Ishikawa (cell line): ENCODE measurements at regions not wholly inside any gene's neighbourhood (a gene's known extent, or its start where the extent isn't known, plus 50 kb on each side); places are given as distances from the start of the nearest gene placed in this dataset.

Experiments used
- CEBPB ChIP-seq: IDR thresholded peaks from 2 replicates; pipeline ENCODE4 v1.6.1; 2012
- CREB1 ChIP-seq: IDR thresholded peaks from 2 replicates; pipeline ENCODE4 v1.6.1; 2012; ENCODE audit warnings: low read depth
- EGR1 ChIP-seq: IDR thresholded peaks from 2 replicates; pipeline ENCODE4 v1.6.1; 2012
- EP300 ChIP-seq: IDR thresholded peaks from 2 replicates; pipeline ENCODE4 v1.6.1; 2012; ENCODE audit warnings: borderline replicate concordance
- FOXM1 ChIP-seq: IDR thresholded peaks from 2 replicates; pipeline ENCODE4 v1.6.1; 2012; ENCODE audit warnings: low read depth, borderline replicate concordance
- NFIC ChIP-seq: IDR thresholded peaks from 2 replicates; pipeline ENCODE4 v1.6.1; 2012
- RAD21 ChIP-seq: IDR thresholded peaks from 2 replicates; pipeline ENCODE4 v1.6.1; 2012; ENCODE audit warnings: low read depth
- REST ChIP-seq: IDR thresholded peaks from 2 replicates; pipeline ENCODE4 v1.6.1; 2012; ENCODE audit warnings: low read depth, mild to moderate bottlenecking
- TAF1 ChIP-seq: IDR thresholded peaks from 2 replicates; pipeline ENCODE4 v1.6.1; 2012; ENCODE audit warnings: low read depth, mild to moderate bottlenecking
- TCF12 ChIP-seq: IDR thresholded peaks from 2 replicates; pipeline ENCODE4 v1.6.1; 2012; ENCODE audit warnings: low read depth
- TEAD4 ChIP-seq: IDR thresholded peaks from 2 replicates; pipeline ENCODE4 v1.6.1; 2012
- YY1 ChIP-seq: IDR thresholded peaks from 2 replicates; pipeline ENCODE4 v1.6.1; 2012; ENCODE audit warnings: low read depth
- ZBTB7A ChIP-seq: IDR thresholded peaks from 2 replicates; pipeline ENCODE4 v1.6.1; 2012; ENCODE audit warnings: low read depth
- TF ChIP-seq, protein P1 (sequence below): IDR thresholded peaks from 2 replicates; pipeline ENCODE4 v1.6.1; 2012
- TF ChIP-seq, protein P2 (sequence below): IDR thresholded peaks from 2 replicates; pipeline ENCODE4 v1.6.1; 2012

- TF ChIP-seq CREB1 (no peak), CEBPB (no peak), EGR1 (no peak), FOXM1 (no peak), TAF1 (no peak), YY1 (no peak)
Observed at GRCh38 chr4:58406762-58407161, 1296.6 kb upstream of the IGFBP7 start.

- TF ChIP-seq EGR1 (no peak), ZBTB7A (no peak), EP300 (no peak), NFIC (no peak), REST (no peak), TCF12 (no peak), TEAD4 (no peak), TAF1 (no peak), CREB1 (no peak), CEBPB (no peak), YY1 (no peak)
- TF ChIP-seq, protein P1, sequence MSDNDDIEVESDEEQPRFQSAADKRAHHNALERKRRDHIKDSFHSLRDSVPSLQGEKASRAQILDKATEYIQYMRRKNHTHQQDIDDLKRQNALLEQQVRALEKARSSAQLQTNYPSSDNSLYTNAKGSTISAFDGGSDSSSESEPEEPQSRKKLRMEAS: no peak
Observed at GRCh38 chr4:58368221-58368620, 1258.0 kb upstream of the IGFBP7 start.

GRCh38 chr4:58360354-58361133 lies 1250.4 kb upstream of the IGFBP7 start:
- TF ChIP-seq ZBTB7A (no peak), TEAD4 (no peak), EGR1 (no peak)

GRCh38 chr4:58359590-58359989 lies 1249.4 kb upstream of the IGFBP7 start:
- no peak for TF ChIP-seq EP300
- TF ChIP-seq ZBTB7A: no peak
- TF ChIP-seq NFIC: no peak
- no peak for TF ChIP-seq FOXM1
- TF ChIP-seq CEBPB: no peak
- no peak for TF ChIP-seq RAD21
- TF ChIP-seq TEAD4: no peak
- TF ChIP-seq YY1: no peak
- no peak for TF ChIP-seq TCF12
- TF ChIP-seq, protein P1: no peak
- TF ChIP-seq EGR1: no peak
- no peak for TF ChIP-seq CREB1
- TF ChIP-seq TAF1: no peak

GRCh38 chr4:58357947-58358346 lies 1247.8 kb upstream of the IGFBP7 start:
- TF ChIP-seq CEBPB (no peak), EGR1 (no peak), YY1 (no peak)
- TF ChIP-seq, protein P2, sequence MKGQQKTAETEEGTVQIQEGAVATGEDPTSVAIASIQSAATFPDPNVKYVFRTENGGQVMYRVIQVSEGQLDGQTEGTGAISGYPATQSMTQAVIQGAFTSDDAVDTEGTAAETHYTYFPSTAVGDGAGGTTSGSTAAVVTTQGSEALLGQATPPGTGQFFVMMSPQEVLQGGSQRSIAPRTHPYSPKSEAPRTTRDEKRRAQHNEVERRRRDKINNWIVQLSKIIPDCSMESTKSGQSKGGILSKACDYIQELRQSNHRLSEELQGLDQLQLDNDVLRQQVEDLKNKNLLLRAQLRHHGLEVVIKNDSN: no peak
- TF ChIP-seq, protein P1: no peak

DNA sequence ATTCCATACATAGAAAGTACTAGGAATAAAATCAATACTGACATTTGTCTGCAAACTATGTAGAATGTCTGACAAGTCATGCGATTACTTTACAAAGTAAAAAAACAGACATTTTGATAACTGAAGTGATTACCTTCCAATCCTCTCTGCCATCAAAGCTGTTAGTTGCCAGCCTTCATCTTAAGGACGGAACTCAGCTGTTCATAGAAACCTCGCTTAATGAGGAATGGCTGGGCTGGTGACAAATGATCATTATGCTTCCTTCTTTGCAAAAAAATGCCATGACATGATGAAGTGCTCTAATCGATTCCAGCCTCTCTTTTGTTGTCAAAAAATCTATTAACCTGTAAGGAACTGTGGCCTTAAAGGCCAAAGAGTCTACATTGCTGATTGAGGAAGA lies 1214.9 kb upstream of the IGFBP7 start:
- TF ChIP-seq TAF1: no peak
- TF ChIP-seq NFIC: no peak
- no peak for TF ChIP-seq TEAD4
- TF ChIP-seq CEBPB: no peak
- TF ChIP-seq RAD21: no peak
- TF ChIP-seq, protein P1: no peak
- TF ChIP-seq EGR1: no peak
- TF ChIP-seq TCF12: no peak
- TF ChIP-seq CREB1: no peak
- TF ChIP-seq, protein P2: no peak
- no peak for TF ChIP-seq EP300
- no peak for TF ChIP-seq FOXM1
- no peak for TF ChIP-seq YY1
- no peak for TF ChIP-seq ZBTB7A
- TF ChIP-seq REST: no peak
